ENCODE measurements at regions not wholly inside any gene's neighbourhood (a gene's known extent, or its start where the extent isn't known, plus 50 kb on each side); places are given as distances from the start of the nearest gene placed in this dataset.

DNA sequence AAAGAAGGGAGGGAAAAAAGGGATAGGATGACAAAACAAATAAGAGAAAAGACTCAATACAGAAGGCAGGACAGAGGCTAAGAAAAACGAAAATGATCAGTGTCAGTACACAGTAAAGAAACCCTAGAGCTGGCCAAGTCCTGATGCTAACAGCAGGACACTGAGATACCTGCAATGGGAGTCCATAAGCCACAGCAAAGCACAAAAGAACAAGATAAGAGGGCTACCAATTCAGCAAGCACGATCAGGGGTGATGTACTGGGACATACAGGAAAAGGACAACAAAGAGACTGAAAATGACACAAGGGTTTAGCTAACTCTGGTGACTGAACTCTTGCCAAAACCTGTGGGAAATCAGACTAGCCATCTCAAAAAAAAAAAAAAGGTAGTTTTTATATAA, 1072.6 kb upstream of the COX7C start:
- Histone ChIP-seq H3K27me3 (ENCODE audit: insufficient read depth, low read depth, low read length) (no peaks in the 10 kb centered on the region), H3K36me3 (ENCODE audit: insufficient read depth, low read length) (no peaks in the 10 kb centered on the region), H2AFZ (ENCODE audit: low read depth, low read length) (no peak overlapping the region), H3K79me2 (replicated peaks; ENCODE audit: insufficient read depth, low read length) (no peaks in the 10 kb centered on the region), H3K4me3 (ENCODE audit: low read length) (no peak overlapping the region), H3K4me2 (ENCODE audit: low read length) (no peak overlapping the region), H3K9ac (ENCODE audit: low read length) (no peak overlapping the region), H3K27ac (ENCODE audit: low read length) (no peak overlapping the region), H4K20me1 (ENCODE audit: insufficient read depth) (no peaks in the 10 kb centered on the region), H3F3A (ENCODE audit: insufficient read depth, low read length, poor library complexity, severe bottlenecking) (no peaks in the 10 kb centered on the region), H3K9me2 (ENCODE audit: insufficient read depth, low read length) (no peaks in the 10 kb centered on the region), H3K9me3 (ENCODE audit: low read length) (no peaks in the 10 kb centered on the region)
- TF ChIP-seq TAF1 (IDR thresholded peaks at IDR 0.05; ENCODE audit: low read depth), result no peak
- TF ChIP-seq SMC3 (conservative IDR thresholded peaks at IDR 0.05; ENCODE audit: poor library complexity), result no peak
- TF ChIP-seq, protein P1, sequence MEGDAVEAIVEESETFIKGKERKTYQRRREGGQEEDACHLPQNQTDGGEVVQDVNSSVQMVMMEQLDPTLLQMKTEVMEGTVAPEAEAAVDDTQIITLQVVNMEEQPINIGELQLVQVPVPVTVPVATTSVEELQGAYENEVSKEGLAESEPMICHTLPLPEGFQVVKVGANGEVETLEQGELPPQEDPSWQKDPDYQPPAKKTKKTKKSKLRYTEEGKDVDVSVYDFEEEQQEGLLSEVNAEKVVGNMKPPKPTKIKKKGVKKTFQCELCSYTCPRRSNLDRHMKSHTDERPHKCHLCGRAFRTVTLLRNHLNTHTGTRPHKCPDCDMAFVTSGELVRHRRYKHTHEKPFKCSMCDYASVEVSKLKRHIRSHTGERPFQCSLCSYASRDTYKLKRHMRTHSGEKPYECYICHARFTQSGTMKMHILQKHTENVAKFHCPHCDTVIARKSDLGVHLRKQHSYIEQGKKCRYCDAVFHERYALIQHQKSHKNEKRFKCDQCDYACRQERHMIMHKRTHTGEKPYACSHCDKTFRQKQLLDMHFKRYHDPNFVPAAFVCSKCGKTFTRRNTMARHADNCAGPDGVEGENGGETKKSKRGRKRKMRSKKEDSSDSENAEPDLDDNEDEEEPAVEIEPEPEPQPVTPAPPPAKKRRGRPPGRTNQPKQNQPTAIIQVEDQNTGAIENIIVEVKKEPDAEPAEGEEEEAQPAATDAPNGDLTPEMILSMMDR (IDR thresholded peaks at IDR 0.05; ENCODE audit: poor library complexity, severe bottlenecking), result no peak
- no peak for TF ChIP-seq POLR2AphosphoS5 (IDR thresholded peaks at IDR 0.05)
- TF ChIP-seq, protein P2, sequence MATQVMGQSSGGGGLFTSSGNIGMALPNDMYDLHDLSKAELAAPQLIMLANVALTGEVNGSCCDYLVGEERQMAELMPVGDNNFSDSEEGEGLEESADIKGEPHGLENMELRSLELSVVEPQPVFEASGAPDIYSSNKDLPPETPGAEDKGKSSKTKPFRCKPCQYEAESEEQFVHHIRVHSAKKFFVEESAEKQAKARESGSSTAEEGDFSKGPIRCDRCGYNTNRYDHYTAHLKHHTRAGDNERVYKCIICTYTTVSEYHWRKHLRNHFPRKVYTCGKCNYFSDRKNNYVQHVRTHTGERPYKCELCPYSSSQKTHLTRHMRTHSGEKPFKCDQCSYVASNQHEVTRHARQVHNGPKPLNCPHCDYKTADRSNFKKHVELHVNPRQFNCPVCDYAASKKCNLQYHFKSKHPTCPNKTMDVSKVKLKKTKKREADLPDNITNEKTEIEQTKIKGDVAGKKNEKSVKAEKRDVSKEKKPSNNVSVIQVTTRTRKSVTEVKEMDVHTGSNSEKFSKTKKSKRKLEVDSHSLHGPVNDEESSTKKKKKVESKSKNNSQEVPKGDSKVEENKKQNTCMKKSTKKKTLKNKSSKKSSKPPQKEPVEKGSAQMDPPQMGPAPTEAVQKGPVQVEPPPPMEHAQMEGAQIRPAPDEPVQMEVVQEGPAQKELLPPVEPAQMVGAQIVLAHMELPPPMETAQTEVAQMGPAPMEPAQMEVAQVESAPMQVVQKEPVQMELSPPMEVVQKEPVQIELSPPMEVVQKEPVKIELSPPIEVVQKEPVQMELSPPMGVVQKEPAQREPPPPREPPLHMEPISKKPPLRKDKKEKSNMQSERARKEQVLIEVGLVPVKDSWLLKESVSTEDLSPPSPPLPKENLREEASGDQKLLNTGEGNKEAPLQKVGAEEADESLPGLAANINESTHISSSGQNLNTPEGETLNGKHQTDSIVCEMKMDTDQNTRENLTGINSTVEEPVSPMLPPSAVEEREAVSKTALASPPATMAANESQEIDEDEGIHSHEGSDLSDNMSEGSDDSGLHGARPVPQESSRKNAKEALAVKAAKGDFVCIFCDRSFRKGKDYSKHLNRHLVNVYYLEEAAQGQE (IDR thresholded peaks at IDR 0.05; ENCODE audit: borderline replicate concordance), result no peak
- TF ChIP-seq MXI1 (conservative IDR thresholded peaks at IDR 0.05; ENCODE audit: poor library complexity, severe bottlenecking), result no peak
- TF ChIP-seq EZH2 (IDR thresholded peaks at IDR 0.05; ENCODE audit: borderline replicate concordance, insufficient read depth, low read length, poor library complexity, severe bottlenecking), result no peak

DNA sequence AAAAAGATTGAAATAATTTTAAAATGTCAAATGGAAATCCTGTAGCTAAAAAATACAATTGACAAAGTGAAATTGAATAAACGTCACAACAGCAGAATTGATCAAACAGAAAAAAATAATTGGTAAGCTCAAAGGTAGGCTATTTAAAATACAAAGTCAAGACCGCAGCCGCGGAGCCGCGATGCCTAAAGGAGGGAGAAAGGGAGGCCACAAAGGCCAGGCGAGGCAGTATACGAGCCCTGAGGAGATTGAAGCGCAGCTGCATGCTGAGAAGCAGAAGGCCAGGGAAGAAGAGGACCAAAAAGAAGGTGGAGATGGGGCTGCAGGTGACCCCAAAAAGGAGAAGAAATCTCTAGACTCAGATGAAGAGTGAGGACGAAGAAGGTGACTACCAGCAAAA, 1068.5 kb upstream of the COX7C start:
- no peak overlapping the region for H3K4me3 ChIP-seq (ENCODE audit: low read length)
- no peak overlapping the region for H2AFZ ChIP-seq (ENCODE audit: low read depth, low read length)
- no peaks in the 10 kb centered on the region for H4K20me1 ChIP-seq (ENCODE audit: insufficient read depth)
- no peaks in the 10 kb centered on the region for H3K27me3 ChIP-seq (ENCODE audit: insufficient read depth, low read depth, low read length)
- TF ChIP-seq, protein P2 (IDR thresholded peaks at IDR 0.05; ENCODE audit: borderline replicate concordance), result no peak
- TF ChIP-seq TAF1 (IDR thresholded peaks at IDR 0.05; ENCODE audit: low read depth) (no peak), POLR2AphosphoS5 (IDR thresholded peaks at IDR 0.05) (no peak), MXI1 (conservative IDR thresholded peaks at IDR 0.05; ENCODE audit: poor library complexity, severe bottlenecking) (no peak), RAD21 (conservative IDR thresholded peaks at IDR 0.05) (no peak), EZH2 (IDR thresholded peaks at IDR 0.05; ENCODE audit: borderline replicate concordance, insufficient read depth, low read length, poor library complexity, severe bottlenecking) (no peak), SMC3 (conservative IDR thresholded peaks at IDR 0.05; ENCODE audit: poor library complexity) (no peak), EP300 (conservative IDR thresholded peaks at IDR 0.05; ENCODE audit: poor library complexity, severe bottlenecking) (no peak)
- TF ChIP-seq, protein P1 (IDR thresholded peaks at IDR 0.05; ENCODE audit: poor library complexity, severe bottlenecking), result no peak
- no peaks in the 10 kb centered on the region for H3F3A ChIP-seq (ENCODE audit: insufficient read depth, low read length, poor library complexity, severe bottlenecking)
- H3K9me3 ChIP-seq (ENCODE audit: low read length), result no peaks in the 10 kb centered on the region
- no peak overlapping the region for H3K9ac ChIP-seq (ENCODE audit: low read length)
- H3K27ac ChIP-seq (ENCODE audit: low read length), result no peak overlapping the region
- H3K79me2 ChIP-seq (replicated peaks; ENCODE audit: insufficient read depth, low read length), result no peaks in the 10 kb centered on the region
- H3K36me3 ChIP-seq (ENCODE audit: insufficient read depth, low read length), result no peaks in the 10 kb centered on the region
- H3K4me2 ChIP-seq (ENCODE audit: low read length), result no peak overlapping the region
- no peaks in the 10 kb centered on the region for H3K9me2 ChIP-seq (ENCODE audit: insufficient read depth, low read length)

Data from neural cell (in vitro differentiated cells).